H1 (cell line): ENCODE measurements at regions not wholly inside any gene's neighbourhood (a gene's known extent, or its start where the extent isn't known, plus 50 kb on each side); places are given as distances from the start of the nearest gene placed in this dataset.

ENCODE experiments used
- TF ChIP-seq, protein P1 (sequence below): IDR thresholded peaks from 2 replicates; pipeline ENCODE4 v1.6.1; 2012; ENCODE audit warnings: low read length, inconsistent platforms

- TF ChIP-seq, protein P1, sequence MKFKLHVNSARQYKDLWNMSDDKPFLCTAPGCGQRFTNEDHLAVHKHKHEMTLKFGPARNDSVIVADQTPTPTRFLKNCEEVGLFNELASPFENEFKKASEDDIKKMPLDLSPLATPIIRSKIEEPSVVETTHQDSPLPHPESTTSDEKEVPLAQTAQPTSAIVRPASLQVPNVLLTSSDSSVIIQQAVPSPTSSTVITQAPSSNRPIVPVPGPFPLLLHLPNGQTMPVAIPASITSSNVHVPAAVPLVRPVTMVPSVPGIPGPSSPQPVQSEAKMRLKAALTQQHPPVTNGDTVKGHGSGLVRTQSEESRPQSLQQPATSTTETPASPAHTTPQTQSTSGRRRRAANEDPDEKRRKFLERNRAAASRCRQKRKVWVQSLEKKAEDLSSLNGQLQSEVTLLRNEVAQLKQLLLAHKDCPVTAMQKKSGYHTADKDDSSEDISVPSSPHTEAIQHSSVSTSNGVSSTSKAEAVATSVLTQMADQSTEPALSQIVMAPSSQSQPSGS = no peak
These were observed 143.8 kb downstream of the ETAA1 start (continued) for GRCh38 chr2:67540962-67541361.
